Dermis blood vessel endothelial cell (primary cell): ENCODE measurements at regions not wholly inside any gene's neighbourhood (a gene's known extent, or its start where the extent isn't known, plus 50 kb on each side); places are given as distances from the start of the nearest gene placed in this dataset.
"Not testable (repeated sequence)": the region's sequence is repeated elsewhere in the genome, so short reads cannot be mapped to it uniquely, and the experiment has no call there.

Experiments used
- DNase-seq: peaks from one replicate; pipeline ENCODE4 v3.0.0; 2010

DNA sequence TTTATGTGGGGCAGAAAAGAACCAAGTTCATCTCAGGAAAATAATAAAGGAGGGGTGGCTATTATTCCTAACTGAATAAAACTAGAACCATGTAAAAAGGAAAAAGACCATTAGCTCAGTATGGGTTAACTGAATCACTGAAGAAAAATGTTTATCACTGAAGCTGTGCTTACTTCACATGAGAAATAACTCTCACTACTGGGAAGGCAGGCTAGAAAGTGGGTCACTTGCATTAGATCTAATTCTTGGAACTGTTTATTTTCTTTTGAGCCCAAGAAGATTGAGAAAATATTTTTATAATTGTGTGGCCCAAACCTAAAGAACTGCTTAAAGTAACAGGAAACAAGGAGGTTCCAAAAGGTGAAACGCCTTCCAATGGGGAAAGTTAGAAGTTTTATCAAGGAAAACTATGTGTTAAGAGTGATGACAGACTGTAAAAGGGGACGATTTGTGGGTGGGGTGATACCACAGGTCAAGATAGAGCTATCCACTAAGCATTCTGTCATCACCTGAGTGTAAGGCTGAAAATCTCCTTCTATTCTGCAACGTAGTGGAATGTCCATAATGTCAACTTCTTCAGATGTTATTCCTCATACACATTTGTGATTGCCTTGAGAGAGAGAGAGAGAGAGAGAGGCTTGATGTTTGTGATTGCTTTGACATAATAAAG lies 1083.5 kb downstream of the PCDH7 start:
- no peak for DNase-seq

DNA sequence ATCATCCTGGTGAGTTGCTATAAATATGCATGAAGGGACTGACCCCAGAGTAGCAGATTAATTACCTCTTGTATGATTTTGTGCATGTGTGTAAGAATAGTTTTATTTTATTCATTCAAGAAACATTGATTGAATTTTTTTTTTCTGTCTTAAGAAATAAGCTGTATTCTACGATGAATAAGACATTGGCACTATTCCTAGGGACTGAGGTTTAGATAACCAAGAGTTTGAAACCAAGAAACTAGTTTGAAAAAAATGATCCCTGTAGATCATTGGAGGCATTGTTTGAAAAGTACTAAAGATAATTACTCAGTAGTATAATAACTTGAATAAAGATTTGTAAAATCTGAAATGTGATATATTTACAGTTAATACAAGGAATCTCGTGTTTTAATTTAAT lies 1086.9 kb downstream of the PCDH7 start:
- no peak for DNase-seq

DNA sequence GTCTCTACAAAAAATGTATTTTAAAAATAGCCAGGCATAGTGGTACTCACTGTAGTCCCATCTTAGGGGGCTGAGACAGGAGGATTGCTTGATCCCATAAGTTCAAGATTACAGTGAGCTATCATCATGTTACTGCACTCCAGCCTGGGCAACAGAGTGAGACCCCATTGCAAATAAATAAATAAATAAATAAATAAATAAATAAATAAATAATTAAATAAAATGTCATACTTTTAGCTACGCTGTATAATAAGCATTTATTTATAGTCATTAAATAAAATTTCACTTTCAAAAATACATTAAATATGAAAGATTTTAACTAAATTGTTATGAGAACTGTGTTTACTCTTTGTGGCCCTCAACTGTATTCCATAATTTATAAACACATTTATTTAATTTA lies 1124.2 kb downstream of the PCDH7 start:
- no peak for DNase-seq

DNA sequence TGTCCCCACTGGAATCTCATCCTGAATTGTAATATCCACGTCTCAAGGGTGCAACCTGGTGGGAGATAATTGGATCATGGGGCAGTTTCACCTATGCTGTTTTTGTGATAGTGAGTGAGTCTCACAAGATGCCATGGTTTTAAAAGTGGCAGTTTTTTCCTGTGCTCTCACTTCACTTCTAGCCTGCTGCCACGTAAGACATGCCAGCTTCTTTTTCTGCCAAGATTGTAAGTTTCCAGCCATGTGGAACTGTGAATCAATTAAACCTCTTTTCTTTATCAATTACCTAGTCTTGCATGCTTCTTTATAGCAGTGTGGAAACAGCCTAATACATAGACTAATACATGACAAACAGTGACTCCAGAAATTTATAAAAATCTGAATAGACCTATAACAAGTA lies 1131.8 kb downstream of the PCDH7 start:
- no peak for DNase-seq

DNA sequence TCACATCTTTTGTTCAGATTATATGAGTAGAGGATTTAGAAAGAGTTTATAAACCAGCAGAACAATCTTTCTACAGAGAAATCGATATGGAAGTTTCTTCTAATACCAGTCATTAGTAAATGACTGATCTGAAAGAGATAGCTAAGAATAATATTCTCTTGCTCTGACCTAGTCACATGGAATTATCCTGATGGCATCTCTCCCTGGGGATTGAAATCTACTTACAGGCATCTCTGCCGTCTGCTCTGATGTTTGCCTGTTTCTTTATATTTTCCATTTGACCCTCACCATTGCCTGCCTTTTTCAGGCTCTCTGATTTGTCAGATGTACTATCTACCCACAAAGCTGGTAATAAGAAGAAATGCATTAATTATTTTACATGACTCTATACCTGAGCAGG lies 1157.3 kb downstream of the PCDH7 start:
- DNase-seq, result no peak

DNA sequence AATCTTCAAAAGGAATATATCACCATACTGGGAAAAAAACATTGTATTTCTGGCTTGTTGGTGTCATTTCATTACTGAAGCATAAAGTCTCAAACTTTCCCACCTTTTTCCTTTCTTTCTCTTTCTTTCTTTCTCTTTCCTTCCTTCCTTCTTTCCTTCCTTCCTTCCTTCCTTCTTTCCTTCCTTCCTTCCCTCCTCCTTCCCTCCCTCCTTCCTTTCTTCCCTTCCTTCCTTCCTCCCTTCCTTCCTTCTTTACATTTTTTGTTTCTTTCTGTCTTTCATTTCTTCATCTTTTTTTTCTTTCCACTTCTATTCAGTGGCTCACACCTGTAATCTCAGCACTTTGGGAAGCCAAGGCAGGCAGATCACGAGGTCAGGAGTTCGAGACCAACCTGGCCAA lies 1160.7 kb downstream of the PCDH7 start:
- DNase-seq, result not testable (repeated sequence)

DNA sequence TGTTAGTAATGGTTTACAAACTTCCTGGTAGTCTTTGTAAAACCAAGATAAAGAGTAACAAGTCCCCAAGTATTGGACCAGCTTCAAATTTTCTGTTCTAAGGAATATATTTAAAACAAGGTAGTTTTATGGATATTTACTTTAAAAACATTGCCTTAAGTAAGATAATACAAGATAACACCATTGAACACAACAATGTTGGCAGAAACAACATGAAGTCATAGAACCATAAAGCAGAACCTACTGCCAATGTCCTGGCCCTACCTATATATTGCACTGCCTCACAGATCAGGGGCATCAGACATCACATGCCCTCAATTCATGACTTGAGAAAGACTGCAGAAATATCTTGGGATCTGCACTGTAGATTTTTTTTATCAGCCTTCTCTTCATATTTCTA lies 1176.2 kb downstream of the PCDH7 start:
- no peak for DNase-seq

DNA sequence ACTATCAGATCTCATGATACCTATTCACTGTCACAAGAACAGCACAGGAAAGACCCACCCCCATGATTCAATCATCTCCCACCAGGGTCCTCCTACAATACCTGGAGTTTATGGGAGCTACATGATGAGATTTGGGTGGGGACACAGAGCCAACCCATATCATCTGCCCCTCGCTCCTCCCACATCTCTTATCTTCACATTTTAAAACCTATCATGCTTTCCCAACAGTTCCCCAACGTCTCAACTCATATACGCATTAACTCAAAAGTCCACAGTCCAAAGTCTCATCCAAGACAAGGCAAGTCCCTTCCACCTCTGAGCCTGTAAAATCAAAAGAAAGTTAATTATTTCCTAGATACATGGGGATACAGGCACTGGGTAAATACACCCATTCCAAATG lies 1185.2 kb downstream of the PCDH7 start:
- DNase-seq, result no peak

DNA sequence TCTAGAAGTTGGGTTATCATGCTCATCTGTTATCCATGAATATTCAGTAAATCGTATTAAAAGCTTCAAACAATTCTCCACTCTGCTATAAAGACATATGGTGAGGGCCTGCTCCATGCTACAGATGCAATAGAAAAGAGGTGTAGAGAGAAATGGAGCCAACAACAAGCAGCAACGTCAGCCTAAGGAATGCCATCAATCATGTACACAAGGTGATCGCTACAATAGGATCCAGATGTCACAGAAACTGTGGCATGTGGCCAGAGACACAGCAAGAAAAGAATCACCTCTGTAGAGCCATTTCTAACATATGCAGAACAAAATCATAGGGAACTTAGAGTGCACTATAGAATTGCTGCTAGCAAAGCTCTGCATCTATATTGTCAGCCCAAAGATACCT lies 1188.1 kb downstream of the PCDH7 start:
- no peak for DNase-seq

DNA sequence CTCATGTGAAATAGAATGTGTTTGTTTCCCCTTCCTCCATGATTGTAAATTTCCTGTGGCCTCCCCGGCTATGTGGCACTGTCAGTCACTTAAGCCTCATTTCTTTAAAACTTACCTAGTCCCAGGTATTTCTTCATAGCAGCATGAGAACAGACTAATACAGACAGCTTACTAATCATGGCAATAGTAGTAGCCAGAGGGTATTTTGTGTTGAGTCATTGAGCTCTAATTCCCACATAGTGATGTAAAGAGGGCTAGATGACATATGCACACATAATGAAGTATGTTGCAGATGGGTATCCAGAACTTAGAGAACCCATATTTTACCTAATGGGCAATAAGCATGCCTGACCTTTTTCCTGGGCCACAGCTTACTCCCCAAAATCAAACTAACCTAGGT lies 1197.2 kb downstream of the PCDH7 start:
- no peak for DNase-seq

DNA sequence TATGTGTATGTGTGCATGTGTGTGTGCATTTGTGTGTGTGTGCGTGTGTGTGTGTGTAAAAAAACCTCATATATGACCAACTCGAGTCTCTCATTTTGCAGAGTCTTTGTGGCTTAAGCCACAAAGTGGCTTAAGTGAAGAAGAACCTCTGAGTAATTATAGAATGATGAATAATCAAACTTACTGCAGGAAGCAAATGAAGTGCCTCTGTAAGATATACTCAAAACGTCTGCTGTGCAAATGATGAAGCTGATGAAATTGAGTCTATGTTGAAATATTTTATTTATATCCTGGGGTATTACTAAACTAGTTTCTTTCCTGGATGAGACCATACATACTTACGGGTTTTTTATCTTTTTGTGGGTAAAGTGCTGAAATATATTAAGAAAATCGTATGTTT lies 1198.7 kb downstream of the PCDH7 start:
- DNase-seq, result no peak

DNA sequence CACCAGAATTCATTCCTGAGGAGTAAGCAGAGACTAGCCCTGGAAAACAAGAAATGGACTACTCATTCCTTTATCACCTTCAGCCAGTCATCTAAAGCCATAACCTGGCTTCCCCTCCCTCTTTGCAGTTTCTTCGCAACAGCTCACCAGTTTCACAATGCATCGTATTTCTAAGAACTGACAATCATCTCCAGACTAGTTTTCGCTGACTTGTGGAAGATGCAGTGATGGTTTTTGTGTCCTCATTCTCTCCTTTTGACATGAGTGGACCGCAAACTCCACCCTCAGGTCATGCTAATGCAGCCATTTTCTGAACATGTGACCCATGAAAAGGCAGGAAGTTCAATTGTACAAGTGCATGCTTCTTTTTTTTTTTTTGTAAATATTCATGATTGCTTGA lies 1203.5 kb downstream of the PCDH7 start:
- no peak for DNase-seq

DNA sequence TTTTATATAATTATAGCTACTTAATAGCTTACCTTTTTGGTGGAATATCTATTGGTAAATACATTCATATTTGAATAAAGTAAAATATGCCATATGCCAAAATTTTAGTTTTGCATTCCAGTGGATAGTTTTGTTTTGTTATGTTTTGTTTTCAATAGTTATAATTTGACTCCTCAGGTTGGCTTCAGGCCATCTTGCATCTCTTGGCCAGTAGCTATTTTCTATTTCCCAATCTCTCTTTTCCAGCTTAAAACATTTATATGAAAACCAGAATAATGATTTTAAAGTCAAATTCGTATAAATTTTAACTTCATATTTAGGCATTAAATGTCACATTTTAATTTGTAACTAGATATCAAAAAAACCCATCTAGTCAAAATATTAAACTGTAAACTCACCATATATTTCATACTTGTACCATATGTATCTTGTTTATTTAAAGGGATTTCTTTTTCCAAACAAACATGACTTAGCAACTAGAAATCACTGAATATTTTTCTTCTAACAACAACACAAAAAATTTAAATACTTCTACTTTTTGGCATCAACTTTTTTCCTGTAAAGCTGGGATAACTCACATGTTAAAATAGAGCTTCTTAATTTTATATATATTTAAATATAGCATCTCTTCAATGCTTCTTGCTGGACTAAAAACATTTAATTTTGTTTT lies 1209.6 kb downstream of the PCDH7 start:
- no peak for DNase-seq

DNA sequence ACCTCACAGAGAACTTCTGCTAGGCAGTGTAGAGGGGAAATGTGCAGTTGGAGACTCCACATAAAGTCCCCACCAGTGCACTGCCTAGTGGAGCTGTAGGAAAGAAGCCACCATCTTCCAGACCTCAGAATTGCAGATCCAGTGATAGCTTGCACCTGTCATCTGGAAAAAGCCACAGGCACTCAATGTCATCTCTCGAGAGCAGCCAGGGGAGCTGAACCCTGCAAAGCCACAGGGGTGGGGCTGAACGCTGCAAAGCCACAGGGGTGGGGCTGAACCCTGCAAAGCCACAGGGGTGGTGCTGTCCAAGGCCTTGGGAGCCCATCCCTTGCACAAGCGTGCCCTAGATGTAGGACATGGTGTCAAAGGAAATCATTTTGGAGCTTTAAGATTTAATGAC lies 1226.3 kb downstream of the PCDH7 start:
- DNase-seq, result no peak

DNA sequence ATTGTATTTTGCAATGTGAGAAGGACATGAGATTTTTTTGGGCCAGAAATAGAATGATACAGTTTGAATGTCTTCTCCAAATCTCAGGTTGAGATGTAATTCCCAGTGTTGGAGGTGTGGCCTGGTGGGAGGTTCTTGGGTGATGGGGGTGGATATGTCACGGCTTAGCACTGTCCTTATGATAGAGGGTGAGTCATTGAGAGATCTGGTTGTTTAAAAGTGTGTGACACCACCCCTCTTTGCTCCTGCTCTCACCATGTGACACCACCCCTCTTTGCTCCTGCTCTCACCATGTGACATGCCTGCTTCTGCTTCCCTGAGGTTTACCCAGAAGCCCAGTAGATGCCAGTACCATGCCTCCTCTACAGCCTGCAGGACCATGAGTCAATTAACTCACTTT lies 1226.9 kb downstream of the PCDH7 start:
- no peak for DNase-seq

DNA sequence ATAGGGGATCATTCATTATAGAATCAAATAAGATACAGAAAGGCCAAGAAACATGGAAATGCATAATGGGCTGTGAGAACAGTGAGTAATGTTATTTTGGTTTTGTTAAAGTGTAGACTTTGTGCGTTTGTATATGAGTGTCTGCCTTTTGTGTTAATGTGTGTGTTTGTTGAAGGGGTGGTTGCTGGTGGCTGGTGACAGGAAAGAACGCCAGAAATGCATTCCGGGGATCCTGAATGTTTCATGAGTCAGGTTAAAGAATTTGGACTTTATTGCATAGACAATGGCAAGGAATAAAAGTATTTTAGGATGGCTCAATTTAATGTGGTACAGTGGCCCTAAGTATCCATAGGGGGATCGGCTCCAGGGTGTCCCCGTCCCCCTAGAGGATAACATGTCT lies 1228.9 kb downstream of the PCDH7 start:
- DNase-seq, result no peak

DNA sequence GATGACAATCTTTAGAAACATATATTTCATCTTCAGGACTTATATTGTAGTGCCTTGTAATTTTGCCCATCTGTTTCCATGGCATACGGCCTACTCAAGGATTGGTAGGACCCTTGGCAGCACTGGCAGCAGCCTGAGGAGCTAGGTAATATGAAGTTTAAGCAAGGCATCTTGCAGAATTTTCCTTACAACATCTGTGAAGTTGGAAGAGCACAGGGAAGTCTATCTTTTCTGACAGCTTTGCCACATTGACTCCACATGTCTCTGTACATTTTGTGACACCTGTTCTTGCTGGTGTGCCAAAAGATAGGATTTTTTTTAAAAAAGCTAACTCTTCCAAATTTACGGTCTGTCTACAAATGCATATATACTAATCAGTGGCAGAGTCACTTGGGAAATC lies 1235.2 kb downstream of the PCDH7 start:
- DNase-seq, result no peak

DNA sequence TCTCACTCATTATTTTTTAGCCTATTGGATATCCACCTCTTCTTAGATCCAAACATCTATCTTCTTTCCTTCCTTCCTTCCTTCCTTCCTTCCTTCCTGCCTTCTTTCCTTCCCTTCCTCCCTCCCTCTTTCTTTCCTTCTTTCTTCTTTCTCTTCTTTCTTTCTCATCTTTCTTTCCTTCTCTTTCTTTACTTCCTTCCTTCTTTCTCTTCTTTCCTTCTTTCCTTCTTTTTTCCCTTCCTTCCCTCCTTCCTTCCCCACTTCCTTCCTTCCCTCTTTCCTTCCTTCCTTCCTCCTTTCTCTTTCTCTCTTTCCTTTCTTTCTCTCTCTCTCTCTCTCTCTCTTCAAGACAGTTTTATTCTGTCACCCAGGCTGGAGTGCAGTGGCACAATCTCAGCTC lies 1239.8 kb downstream of the PCDH7 start:
- DNase-seq, result no peak

DNA sequence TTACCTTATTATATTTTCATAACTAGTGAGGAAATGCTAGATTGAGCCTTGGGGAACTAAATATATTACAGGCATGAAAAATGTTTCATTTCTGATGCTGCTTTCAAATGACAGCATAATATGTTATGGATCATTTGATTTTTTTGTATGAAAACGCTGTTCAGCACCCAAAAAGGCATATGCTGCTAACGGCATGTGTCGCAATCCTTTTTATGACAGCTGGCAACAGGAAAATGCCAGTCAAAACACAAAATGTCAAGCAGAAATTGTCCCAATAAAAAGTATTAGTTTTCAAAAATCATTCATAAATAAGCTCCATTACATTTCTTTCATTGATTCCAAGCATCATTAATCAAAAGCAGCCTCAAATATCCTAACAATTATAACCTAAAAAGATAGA lies 1244.5 kb downstream of the PCDH7 start:
- no peak for DNase-seq

DNA sequence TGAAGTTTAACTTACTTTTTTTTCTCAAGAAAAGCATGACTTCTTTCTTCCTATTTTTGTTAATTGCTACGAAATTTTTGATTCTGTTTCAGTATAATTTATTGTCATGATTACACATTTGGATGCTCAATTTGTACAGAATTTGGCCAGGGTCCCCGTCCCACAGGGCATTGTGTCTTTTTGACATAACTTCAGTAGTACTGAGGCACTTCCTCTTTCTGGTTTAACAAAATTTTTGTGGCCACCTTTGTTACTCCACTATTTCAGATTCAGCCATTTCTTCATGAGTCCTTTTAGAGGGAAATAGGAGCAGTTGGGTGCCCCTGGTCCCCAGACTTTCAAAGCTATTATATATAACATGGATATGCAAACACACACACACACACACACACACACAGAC lies 1248.7 kb downstream of the PCDH7 start:
- DNase-seq, result no peak

DNA sequence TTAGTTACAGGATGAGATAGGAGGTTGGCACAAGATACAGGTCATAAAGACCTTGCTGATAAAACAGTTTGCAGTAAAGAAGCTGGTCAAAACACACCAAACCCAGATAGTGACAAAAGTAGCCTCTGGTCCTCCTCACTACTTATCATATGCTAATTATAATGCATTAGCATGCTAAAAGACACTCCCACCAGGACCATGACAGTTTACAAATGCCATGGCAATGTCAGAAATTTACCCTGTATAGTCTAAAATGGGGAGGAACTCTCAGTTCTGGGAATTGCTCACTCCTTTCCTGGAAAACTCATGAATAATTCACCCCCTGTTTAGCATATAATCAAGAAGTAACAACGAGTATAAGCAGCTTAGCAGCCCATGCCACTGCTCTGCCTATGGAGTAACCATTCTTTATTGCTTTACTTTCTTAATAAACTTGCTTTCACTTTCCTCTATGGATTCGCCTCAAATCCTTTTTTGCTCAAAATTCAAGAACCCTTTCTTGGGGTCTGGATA lies 1254.4 kb downstream of the PCDH7 start:
- DNase-seq, result no peak

DNA sequence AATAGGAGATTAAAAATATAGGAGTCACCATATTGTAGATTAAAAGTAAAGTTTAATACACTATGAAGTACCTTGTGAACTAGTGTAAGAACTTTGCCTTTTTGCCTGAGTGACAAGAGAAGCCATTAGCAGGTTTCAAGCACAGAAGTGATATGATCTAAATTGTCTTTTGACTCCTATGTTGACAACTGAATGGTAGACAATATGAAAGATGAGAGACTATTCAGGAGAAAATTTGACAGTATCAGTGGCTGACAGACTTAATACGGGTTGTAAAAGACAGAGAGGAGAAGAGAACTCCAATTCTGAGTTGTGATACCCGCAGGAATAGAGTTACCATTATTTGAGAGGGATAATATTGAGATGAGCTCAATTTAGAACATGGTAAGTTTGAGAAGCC lies 1259.8 kb downstream of the PCDH7 start:
- no peak for DNase-seq

DNA sequence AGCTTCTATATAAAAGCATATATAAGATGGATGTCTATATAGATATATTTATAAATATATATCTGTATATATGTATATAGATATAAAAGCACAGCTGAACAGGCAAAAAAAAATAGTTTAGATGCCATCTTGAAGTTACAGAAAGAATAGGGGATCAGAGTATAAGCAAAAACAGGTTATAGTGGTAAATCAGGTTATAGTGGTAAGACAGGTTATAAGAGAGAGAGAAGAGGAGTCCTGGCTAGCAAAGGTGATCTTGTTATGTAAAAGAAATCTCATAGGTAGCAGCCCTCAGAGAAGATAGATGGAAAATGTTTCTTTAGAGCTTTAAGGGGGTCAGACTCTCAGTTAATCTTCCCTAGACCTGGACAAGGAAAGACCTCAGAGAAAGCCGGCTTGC lies 1263.1 kb downstream of the PCDH7 start:
- no peak for DNase-seq

DNA sequence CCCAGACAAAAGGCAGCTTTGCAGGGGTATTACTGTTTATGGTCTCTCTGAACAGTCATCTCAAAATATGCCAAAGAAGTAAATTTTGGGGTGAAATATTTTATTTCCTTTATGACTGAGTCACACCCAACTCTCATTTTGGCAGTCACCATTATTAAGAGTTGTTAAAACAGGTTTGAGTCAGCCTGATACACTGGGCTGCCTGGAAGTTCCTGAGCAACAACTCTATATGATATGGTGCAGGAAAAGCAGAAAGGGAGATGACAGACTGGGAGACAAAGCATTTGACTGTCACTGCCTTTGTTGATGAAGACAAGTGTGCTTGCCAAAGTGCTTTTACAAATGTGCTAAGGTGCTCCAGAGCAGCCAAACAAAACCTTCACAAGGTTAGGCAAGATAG lies 1263.5 kb downstream of the PCDH7 start:
- DNase-seq, result no peak

DNA sequence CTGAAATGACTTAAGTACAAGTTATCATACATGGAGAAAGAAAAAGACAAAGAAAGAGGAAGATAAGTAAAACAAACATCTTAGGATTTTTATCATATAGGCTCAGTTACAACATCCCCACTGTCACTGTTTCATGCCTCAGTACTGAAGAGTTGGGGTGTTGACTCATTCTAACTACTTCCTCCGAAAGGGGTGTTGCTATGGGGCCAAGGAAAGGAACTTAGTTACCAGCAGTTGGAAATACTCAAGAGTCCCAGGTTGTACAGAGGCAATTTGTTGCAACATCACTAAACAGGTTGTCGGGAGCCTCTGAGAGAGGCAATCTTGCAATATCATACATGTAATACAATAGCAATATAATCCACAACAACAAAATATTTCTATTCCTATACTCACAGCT lies 1264.7 kb downstream of the PCDH7 start:
- no peak for DNase-seq
